ENCODE measurements at regions not wholly inside any gene's neighbourhood (a gene's known extent, or its start where the extent isn't known, plus 50 kb on each side); places are given as distances from the start of the nearest gene placed in this dataset.

- no peak for TF ChIP-seq CTCF (conservative IDR thresholded peaks at IDR 0.05)
- TF ChIP-seq ZFX (IDR thresholded peaks at IDR 0.05), result no peak
Measured at GRCh38 chr6:153817173-153817572, 221.9 kb upstream of the OPRM1 start.
